ENCODE measurements at regions not wholly inside any gene's neighbourhood (a gene's known extent, or its start where the extent isn't known, plus 50 kb on each side); places are given as distances from the start of the nearest gene placed in this dataset.
"Not testable (repeated sequence)": the region's sequence is repeated elsewhere in the genome, so short reads cannot be mapped to it uniquely, and the experiment has no call there.

DNA sequence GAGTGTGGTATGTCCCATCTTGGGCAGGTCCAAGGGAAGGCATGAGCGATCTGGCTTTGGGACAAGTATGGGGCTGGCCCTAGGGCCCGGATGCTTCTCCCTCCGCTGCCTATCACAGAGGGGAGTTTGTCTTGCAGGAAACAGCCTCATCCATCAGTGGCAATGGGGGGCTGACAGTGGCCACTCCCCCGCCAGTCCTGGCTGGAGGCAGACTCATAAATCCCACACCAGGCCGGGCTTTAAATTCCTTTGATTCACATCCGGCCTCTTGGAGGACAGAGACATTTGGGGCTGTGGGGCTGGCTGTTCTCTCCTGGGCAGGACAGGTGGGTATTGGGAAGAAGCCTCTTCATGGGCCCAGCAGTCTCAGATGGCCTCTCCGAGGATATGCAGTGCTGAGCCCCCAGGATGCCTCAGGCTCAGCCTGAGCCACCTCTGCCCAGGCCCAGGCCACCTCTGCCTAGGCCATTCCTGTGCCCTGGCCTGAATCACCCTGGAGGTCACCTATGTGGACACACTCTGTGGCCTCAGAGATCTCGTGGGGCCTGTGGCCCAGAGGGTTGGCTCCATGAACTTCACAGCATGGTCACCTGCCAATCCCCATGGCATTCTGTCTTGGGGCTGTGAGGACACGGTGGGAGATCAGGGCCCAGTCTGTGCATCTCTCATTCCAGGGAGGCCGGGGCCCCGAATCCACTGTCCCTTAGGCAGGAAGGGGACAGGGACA is 84.2 kb upstream of the GOLGA6L4 start:
- peaks cover 0 to 3% (median 0%) of the 10 kb centered on the region in 5 donors for H3K27me3 ChIP-seq (ENCODE audit: control insufficient read depth in 5 of 5, insufficient read depth in 4 of 5, low read length in 5 of 5)

DNA sequence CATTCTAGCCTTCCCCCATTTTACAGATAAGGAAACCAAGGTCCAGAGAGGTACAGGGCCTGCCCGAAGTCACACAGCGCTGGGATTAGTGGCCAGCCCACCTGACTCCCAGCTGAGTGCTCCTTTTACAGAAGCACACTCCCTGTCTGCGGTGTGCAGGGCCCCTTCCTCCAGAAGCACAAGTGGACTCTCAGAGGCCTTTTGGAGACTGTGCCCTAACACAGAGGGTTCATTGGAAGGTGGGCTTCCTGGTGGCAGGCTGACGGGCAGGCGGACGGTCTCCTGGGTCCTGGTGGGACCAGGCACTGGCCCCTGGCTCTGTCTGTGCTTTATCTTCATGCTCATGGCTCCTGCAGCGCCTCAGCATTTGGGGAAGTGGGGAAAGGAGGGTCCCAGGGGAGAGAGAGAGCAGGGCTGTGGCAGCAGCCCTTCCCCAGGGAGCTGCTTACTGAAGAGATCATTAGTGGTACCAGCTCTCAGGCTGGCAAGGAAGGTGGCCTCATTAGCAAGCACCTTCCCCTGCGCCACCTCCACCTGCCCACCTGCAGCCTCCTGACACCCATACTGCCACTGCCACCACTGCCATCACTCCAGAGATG is 83.1 kb upstream of the GOLGA6L4 start:
- H3K36me3 ChIP-seq (ENCODE audit: control insufficient read depth in 5 of 5, insufficient read depth in 5 of 5, low read length in 5 of 5); H3K9ac ChIP-seq (ENCODE audit: low read length in 5 of 5); H3K27ac ChIP-seq (ENCODE audit: low read depth, low read length); H3K9me3 ChIP-seq (ENCODE audit: control insufficient read depth in 5 of 5, low read length in 5 of 5); H3K27me3 ChIP-seq (ENCODE audit: control insufficient read depth in 5 of 5, insufficient read depth in 4 of 5, low read length in 5 of 5); H3K4me3 ChIP-seq (ENCODE audit: low read depth in 1 of 5, low read length in 5 of 5); H3K4me1 ChIP-seq (ENCODE audit: control insufficient read depth in 5 of 5, insufficient read depth in 5 of 5, low read length in 5 of 5): not testable (repeated sequence)

More for the DNA sequence above, 84.2 kb upstream of the GOLGA6L4 start:
- Histone ChIP-seq H3K4me1 (ENCODE audit: control insufficient read depth in 5 of 5, insufficient read depth in 5 of 5, low read length in 5 of 5) (no peaks in the 10 kb centered on the region), H3K27ac (ENCODE audit: low read depth, low read length) (no peak overlapping the region), H3K9ac (ENCODE audit: low read length in 5 of 5) (no peak overlapping the region), H3K9me3 (ENCODE audit: control insufficient read depth in 5 of 5, low read length in 5 of 5) (no peaks in the 10 kb centered on the region), H3K4me3 (ENCODE audit: low read depth in 1 of 5, low read length in 5 of 5) (no peak overlapping the region), H3K36me3 (ENCODE audit: control insufficient read depth in 5 of 5, insufficient read depth in 5 of 5, low read length in 5 of 5) (no peaks in the 10 kb centered on the region)

DNA sequence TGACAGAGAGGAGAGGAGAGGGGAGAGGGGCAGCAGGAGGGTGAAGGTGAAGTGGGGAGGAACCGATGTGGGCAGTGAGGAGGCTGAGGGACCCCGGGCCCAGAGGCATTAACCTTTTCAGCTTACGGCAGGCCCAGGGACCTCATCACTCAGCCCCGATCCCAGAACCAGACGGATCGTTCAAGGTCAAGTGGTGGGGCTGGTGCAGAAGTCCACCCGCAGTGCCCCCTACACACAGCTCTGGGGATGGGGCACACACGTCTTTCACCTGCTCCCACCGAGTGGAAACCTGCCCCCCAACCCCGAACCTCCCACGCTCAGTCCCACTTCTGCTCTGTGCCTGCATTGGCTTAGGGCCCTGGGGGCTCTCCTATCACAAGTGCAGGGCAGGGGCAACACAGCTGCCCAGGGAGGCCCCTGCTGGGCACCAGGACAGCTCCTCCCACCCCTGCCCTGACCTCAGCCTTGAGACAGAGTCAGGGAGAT is 81.9 kb upstream of the GOLGA6L4 start:
- not testable (repeated sequence) for H3K27ac ChIP-seq (ENCODE audit: low read depth, low read length); H3K9me3 ChIP-seq (ENCODE audit: control insufficient read depth in 5 of 5, low read length in 5 of 5); H3K4me3 ChIP-seq (ENCODE audit: low read depth in 1 of 5, low read length in 5 of 5); H3K9ac ChIP-seq (ENCODE audit: low read length in 5 of 5); H3K4me1 ChIP-seq (ENCODE audit: control insufficient read depth in 5 of 5, insufficient read depth in 5 of 5, low read length in 5 of 5); H3K27me3 ChIP-seq (ENCODE audit: control insufficient read depth in 5 of 5, insufficient read depth in 4 of 5, low read length in 5 of 5); H3K36me3 ChIP-seq (ENCODE audit: control insufficient read depth in 5 of 5, insufficient read depth in 5 of 5, low read length in 5 of 5)

DNA sequence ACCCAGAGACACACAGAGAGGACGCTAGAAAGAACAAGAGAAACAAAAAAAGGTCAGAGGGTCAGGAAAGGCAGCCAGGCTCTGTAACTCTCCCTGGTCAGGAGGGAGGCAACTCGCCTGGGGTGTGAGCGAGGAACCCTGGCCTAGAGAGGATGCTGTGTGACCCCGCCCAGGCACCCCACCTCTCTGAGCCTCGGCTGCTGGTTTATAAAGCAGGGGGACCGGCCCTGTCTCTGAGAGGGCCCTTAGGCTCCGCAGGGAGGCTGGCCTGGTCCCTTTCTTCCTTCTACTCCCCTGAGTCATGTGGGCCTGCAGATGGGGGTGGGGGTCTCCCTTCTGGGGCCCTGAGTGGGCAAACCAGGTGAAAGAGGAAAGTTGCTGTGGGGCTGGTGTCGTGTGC is 81.3 kb upstream of the GOLGA6L4 start:
- not testable (repeated sequence) for H3K27ac ChIP-seq (ENCODE audit: low read depth, low read length); H3K9me3 ChIP-seq (ENCODE audit: control insufficient read depth in 5 of 5, low read length in 5 of 5); H3K27me3 ChIP-seq (ENCODE audit: control insufficient read depth in 5 of 5, insufficient read depth in 4 of 5, low read length in 5 of 5); H3K4me3 ChIP-seq (ENCODE audit: low read depth in 1 of 5, low read length in 5 of 5); H3K4me1 ChIP-seq (ENCODE audit: control insufficient read depth in 5 of 5, insufficient read depth in 5 of 5, low read length in 5 of 5); H3K36me3 ChIP-seq (ENCODE audit: control insufficient read depth in 5 of 5, insufficient read depth in 5 of 5, low read length in 5 of 5); H3K9ac ChIP-seq (ENCODE audit: low read length in 5 of 5)

DNA sequence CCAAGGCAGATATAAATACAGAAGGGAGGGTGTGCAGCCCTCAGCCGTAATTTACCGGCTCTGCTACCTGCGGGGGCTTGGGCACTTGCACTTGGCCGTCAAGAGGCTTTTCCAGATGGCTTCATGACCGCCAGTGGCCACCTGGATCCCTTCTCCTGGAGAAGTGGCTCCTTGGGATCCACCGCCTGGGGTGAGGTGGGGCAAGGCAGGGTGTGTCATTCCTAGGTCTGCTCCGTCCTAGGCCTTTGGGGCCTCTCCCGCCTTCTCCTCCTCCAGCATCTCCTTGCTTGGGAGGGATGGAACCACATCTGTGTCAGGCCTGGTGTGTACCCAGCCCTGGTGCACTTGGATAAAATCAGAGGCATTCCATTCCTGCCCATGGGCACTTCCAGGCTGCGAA is 80.8 kb upstream of the GOLGA6L4 start:
- H3K27ac ChIP-seq (ENCODE audit: low read depth, low read length); H3K9me3 ChIP-seq (ENCODE audit: control insufficient read depth in 5 of 5, low read length in 5 of 5); H3K9ac ChIP-seq (ENCODE audit: low read length in 5 of 5); H3K36me3 ChIP-seq (ENCODE audit: control insufficient read depth in 5 of 5, insufficient read depth in 5 of 5, low read length in 5 of 5); H3K4me3 ChIP-seq (ENCODE audit: low read depth in 1 of 5, low read length in 5 of 5); H3K4me1 ChIP-seq (ENCODE audit: control insufficient read depth in 5 of 5, insufficient read depth in 5 of 5, low read length in 5 of 5); H3K27me3 ChIP-seq (ENCODE audit: control insufficient read depth in 5 of 5, insufficient read depth in 4 of 5, low read length in 5 of 5): not testable (repeated sequence)

DNA sequence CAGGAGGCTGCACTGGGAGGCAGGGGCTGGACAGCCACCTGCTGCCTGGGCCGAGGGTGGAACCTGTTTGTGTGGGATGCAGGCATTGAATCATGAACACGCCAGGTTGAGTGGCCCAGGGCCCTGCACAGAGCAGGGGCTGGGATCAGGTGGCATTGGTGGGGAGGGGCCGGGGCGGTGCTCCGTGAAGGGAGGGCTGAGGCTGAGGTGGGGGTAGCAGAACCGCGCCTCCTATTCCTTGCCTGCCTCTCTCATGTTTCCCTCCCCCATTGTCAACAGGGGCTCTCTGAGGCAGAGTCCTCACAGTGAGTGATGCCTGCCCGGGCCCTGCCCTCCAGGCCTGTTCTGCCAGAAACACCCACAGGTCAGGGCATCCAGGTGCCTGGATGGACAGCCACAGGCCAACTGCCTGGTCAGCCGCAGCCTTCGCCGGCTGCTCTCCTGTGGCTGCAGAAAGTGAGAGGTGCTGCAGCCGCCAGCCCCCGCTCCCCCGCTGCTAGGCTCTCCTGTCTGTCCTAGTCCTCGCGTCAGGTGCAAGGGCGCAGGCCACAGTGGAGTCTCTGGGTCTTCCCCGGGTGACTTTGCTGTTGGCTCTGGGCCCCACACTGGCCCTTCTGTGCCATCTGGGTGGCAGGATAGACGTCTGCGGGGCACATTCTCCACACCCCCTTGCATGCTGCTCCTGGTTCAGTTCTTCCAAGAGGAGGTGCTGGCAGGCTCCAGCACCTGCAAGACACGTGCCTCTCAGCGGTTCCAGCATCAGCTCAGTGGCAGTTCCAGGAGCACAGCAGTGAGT is 79.6 kb upstream of the GOLGA6L4 start:
- not testable (repeated sequence) for H3K27ac ChIP-seq (ENCODE audit: low read depth, low read length); H3K36me3 ChIP-seq (ENCODE audit: control insufficient read depth in 5 of 5, insufficient read depth in 5 of 5, low read length in 5 of 5); H3K4me1 ChIP-seq (ENCODE audit: control insufficient read depth in 5 of 5, insufficient read depth in 5 of 5, low read length in 5 of 5); H3K4me3 ChIP-seq (ENCODE audit: low read depth in 1 of 5, low read length in 5 of 5); H3K9ac ChIP-seq (ENCODE audit: low read length in 5 of 5); H3K27me3 ChIP-seq (ENCODE audit: control insufficient read depth in 5 of 5, insufficient read depth in 4 of 5, low read length in 5 of 5); H3K9me3 ChIP-seq (ENCODE audit: control insufficient read depth in 5 of 5, low read length in 5 of 5)

DNA sequence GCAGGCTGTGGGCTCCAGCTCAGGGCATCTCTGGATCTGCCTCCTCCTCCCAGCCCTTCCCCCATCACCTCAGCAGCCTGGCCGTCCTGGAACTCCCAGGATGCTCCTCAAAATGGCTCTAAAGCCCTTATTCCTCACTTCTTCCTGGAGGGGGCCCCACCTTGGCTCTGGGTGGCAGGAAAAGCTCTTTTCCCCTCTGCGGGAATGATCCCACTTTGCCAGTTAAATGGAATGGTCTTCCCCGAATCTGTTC is 79.1 kb upstream of the GOLGA6L4 start:
- not testable (repeated sequence) for H3K9ac ChIP-seq (ENCODE audit: low read length in 5 of 5); H3K9me3 ChIP-seq (ENCODE audit: control insufficient read depth in 5 of 5, low read length in 5 of 5); H3K4me3 ChIP-seq (ENCODE audit: low read depth in 1 of 5, low read length in 5 of 5); H3K27ac ChIP-seq (ENCODE audit: low read depth, low read length); H3K4me1 ChIP-seq (ENCODE audit: control insufficient read depth in 5 of 5, insufficient read depth in 5 of 5, low read length in 5 of 5); H3K36me3 ChIP-seq (ENCODE audit: control insufficient read depth in 5 of 5, insufficient read depth in 5 of 5, low read length in 5 of 5); H3K27me3 ChIP-seq (ENCODE audit: control insufficient read depth in 5 of 5, insufficient read depth in 4 of 5, low read length in 5 of 5)

DNA sequence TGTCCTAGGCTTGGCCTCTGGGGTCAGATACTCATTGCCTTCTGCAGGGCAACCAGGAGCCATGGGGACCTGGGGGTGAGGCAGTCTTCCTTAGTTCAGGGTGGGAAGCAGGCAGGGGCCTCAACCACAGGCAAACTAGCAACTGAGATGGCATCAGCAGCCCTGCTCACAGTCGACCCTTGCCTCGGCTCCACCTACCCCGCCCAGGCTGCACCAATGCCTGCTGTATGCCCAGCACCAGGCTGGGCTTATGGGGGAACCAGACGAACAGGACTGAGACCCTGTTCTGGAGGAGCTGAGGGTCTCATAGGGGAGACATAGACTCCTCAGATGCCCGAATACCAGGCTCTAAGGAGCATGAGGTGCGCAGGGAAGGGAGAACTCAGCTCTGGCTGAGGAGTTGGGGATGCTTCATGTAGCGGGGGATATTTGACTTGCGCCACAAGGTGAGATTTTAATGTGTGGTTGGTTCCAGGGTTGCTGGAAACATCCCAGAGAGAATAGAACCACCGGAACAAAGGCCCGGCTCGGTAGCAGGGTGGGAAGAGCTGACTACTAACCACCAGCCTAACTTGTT is 78.4 kb upstream of the GOLGA6L4 start:
- not testable (repeated sequence) for H3K4me3 ChIP-seq (ENCODE audit: low read depth in 1 of 5, low read length in 5 of 5); H3K36me3 ChIP-seq (ENCODE audit: control insufficient read depth in 5 of 5, insufficient read depth in 5 of 5, low read length in 5 of 5); H3K27ac ChIP-seq (ENCODE audit: low read depth, low read length); H3K9ac ChIP-seq (ENCODE audit: low read length in 5 of 5); H3K4me1 ChIP-seq (ENCODE audit: control insufficient read depth in 5 of 5, insufficient read depth in 5 of 5, low read length in 5 of 5); H3K27me3 ChIP-seq (ENCODE audit: control insufficient read depth in 5 of 5, insufficient read depth in 4 of 5, low read length in 5 of 5); H3K9me3 ChIP-seq (ENCODE audit: control insufficient read depth in 5 of 5, low read length in 5 of 5)

DNA sequence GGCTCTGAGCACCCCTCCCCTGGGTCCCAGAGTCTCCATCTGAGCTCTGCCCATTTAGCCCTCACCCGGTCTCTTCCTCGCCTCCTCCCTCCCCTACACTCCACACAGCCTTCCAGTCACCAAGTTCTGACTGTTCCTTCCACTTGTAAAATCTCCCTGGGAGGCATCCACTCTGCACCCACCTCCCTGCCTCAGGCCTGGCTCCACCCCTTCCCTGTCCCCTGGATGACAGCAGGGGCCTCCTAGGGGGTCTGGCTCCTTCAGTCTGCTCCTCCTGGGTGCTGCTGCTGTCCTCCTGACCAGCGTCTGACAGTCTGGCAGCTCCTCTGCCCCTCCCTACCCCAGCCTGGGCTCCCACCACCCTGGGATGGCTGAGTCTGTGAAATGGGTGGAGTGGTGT is 77.7 kb upstream of the GOLGA6L4 start:
- not testable (repeated sequence) for H3K27me3 ChIP-seq (ENCODE audit: control insufficient read depth in 5 of 5, insufficient read depth in 4 of 5, low read length in 5 of 5); H3K9ac ChIP-seq (ENCODE audit: low read length in 5 of 5); H3K9me3 ChIP-seq (ENCODE audit: control insufficient read depth in 5 of 5, low read length in 5 of 5); H3K4me1 ChIP-seq (ENCODE audit: control insufficient read depth in 5 of 5, insufficient read depth in 5 of 5, low read length in 5 of 5); H3K27ac ChIP-seq (ENCODE audit: low read depth, low read length); H3K4me3 ChIP-seq (ENCODE audit: low read depth in 1 of 5, low read length in 5 of 5); H3K36me3 ChIP-seq (ENCODE audit: control insufficient read depth in 5 of 5, insufficient read depth in 5 of 5, low read length in 5 of 5)
